Tongue (tissue), 1 donor: ENCODE measurements at regions not wholly inside any gene's neighbourhood (a gene's known extent, or its start where the extent isn't known, plus 50 kb on each side); places are given as distances from the start of the nearest gene placed in this dataset.
"Not testable (repeated sequence)": the region's sequence is repeated elsewhere in the genome, so short reads cannot be mapped to it uniquely, and the experiment has no call there.

ENCODE experiments used
- DNase-seq: peaks from one replicate; pipeline ENCODE4 v3.0.0-alpha.2; 2015

GRCh38 chr3:56955492-56956111 lies 104.9 kb upstream of the SPATA12 start:
- DNase-seq: no peak

GRCh38 chr3:56954125-56954524 lies 106.3 kb upstream of the SPATA12 start:
- DNase-seq: no peak

GRCh38 chr3:56952846-56953245 lies 107.6 kb upstream of the SPATA12 start:
- no peak for DNase-seq

GRCh38 chr3:56952061-56952460 lies 108.4 kb upstream of the SPATA12 start:
- DNase-seq: no peak

- DNase-seq: no peak
Observed at GRCh38 chr3:56951366-56951765, 109.1 kb upstream of the SPATA12 start.

GRCh38 chr3:56945378-56945777 lies 115.1 kb upstream of the SPATA12 start:
- not testable (repeated sequence) for DNase-seq

- DNase-seq: no peak
Observed at GRCh38 chr3:56942523-56942922, 117.9 kb upstream of the SPATA12 start.

- DNase-seq: no peak
Observed at GRCh38 chr3:56940976-56941375, 119.5 kb upstream of the SPATA12 start.

- DNase-seq: no peak
Observed at GRCh38 chr3:56940321-56940720, 120.1 kb upstream of the SPATA12 start.

- DNase-seq: no peak
Observed at GRCh38 chr3:56939834-56940233, 120.6 kb upstream of the SPATA12 start.

GRCh38 chr3:56938530-56938929 lies 121.9 kb upstream of the SPATA12 start:
- no peak for DNase-seq

GRCh38 chr3:56937580-56937979 lies 122.9 kb upstream of the SPATA12 start:
- DNase-seq: no peak

- no peak for DNase-seq
Observed at GRCh38 chr3:56935811-56936210, 124.7 kb upstream of the SPATA12 start.

GRCh38 chr3:56934481-56934880 lies 126.0 kb upstream of the SPATA12 start:
- not testable (repeated sequence) for DNase-seq

GRCh38 chr3:56933803-56934202 lies 126.7 kb upstream of the SPATA12 start:
- DNase-seq: no peak

- no peak for DNase-seq
Observed at GRCh38 chr3:56932866-56933265, 127.6 kb upstream of the SPATA12 start.

GRCh38 chr3:56931836-56932235 lies 128.6 kb upstream of the SPATA12 start:
- no peak for DNase-seq

- no peak for DNase-seq
Observed at GRCh38 chr3:56930706-56931105, 129.0 kb upstream of the ARHGEF3 start.

GRCh38 chr3:56929809-56930615 lies 128.3 kb upstream of the ARHGEF3 start:
- DNase-seq: no peak

GRCh38 chr3:56928379-56929068 lies 126.8 kb upstream of the ARHGEF3 start:
- no peak for DNase-seq

GRCh38 chr3:56927855-56928254 lies 126.1 kb upstream of the ARHGEF3 start:
- no peak for DNase-seq

- no peak for DNase-seq
Observed at GRCh38 chr3:56926947-56927282, 125.2 kb upstream of the ARHGEF3 start.

- DNase-seq: no peak
Observed at GRCh38 chr3:56926243-56926946, 124.6 kb upstream of the ARHGEF3 start.
